ENCODE measurements at regions not wholly inside any gene's neighbourhood (a gene's known extent, or its start where the extent isn't known, plus 50 kb on each side); places are given as distances from the start of the nearest gene placed in this dataset.

- no peaks in the 10 kb centered on the region for H3K9me3 ChIP-seq (ENCODE audit: control insufficient read depth in 2 of 2, insufficient read depth in 1 of 2, low read length in 1 of 2)
- no peaks in the 10 kb centered on the region for H3K4me1 ChIP-seq (ENCODE audit: control insufficient read depth in 2 of 2, insufficient read depth in 2 of 2, low read length in 2 of 2)
- no peaks in the 10 kb centered on the region for H3K27me3 ChIP-seq (ENCODE audit: control insufficient read depth in 2 of 2, insufficient read depth in 1 of 2, low read length in 1 of 2)
- DNase-seq (ENCODE audit: low read depth in 6 of 9, low spot score in 9 of 9), result peak in 3 of 9 donors; percentile 1 to 34 (median 4)
- H3K4me3 ChIP-seq (ENCODE audit: low read length in 2 of 2), result no peak overlapping the region
- H3K36me3 ChIP-seq (ENCODE audit: control insufficient read depth in 2 of 2, insufficient read depth in 2 of 2, low read length in 1 of 2), result no peaks in the 10 kb centered on the region
- H3K27ac ChIP-seq (ENCODE audit: low read depth in 1 of 2, low read length in 1 of 2), result no peak overlapping the region
- WGBS, result 11% methylated on average over 7 of the region's 7 CpGs
Measured at GRCh38 chr18:1585881-1586488, 681.3 kb downstream of the ADCYAP1 start.

GRCh38 chr18:1593091-1593490 is 688.4 kb downstream of the ADCYAP1 start:
- no peaks in the 10 kb centered on the region for H3K4me1 ChIP-seq (ENCODE audit: control insufficient read depth in 2 of 2, insufficient read depth in 2 of 2, low read length in 2 of 2)

DNA sequence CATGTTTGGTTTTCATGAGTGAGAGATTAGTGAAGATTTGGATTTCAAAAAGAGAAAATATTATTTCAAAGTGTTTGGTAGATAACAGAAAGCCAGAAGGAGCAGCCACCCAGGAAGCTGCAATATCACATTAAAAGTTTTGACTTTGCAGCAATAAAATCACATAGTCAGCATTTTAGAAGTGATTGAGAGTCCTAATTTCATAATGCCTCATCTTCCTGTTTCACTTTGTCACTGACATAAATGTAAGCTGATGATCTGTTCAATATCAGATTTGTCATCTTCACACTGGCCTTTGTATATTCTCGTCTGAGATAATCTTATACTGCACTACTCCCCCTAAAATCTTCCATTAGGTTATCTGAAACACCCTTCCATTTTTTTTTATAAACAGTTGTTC is 690.5 kb downstream of the ADCYAP1 start:
- H3K27me3 ChIP-seq (ENCODE audit: control insufficient read depth in 2 of 2, insufficient read depth in 1 of 2, low read length in 1 of 2), result no peaks in the 10 kb centered on the region
- H3K27ac ChIP-seq (ENCODE audit: low read depth in 1 of 2, low read length in 1 of 2), result no peak overlapping the region
- no peaks in the 10 kb centered on the region for H3K4me1 ChIP-seq (ENCODE audit: control insufficient read depth in 2 of 2, insufficient read depth in 2 of 2, low read length in 2 of 2)
- H3K36me3 ChIP-seq (ENCODE audit: control insufficient read depth in 2 of 2, insufficient read depth in 2 of 2, low read length in 1 of 2), result no peaks in the 10 kb centered on the region
- WGBS, result 46% methylated on average over 1 of the region's 1 CpG
- no peak for DNase-seq (ENCODE audit: low read depth in 6 of 9, low spot score in 9 of 9)
- H3K9me3 ChIP-seq (ENCODE audit: control insufficient read depth in 2 of 2, insufficient read depth in 1 of 2, low read length in 1 of 2), result no peaks in the 10 kb centered on the region
- no peak overlapping the region for H3K4me3 ChIP-seq (ENCODE audit: low read length in 2 of 2)

More at GRCh38 chr18:1593091-1593490, 688.4 kb downstream of the ADCYAP1 start:
- Histone ChIP-seq H3K27ac (ENCODE audit: low read depth in 1 of 2, low read length in 1 of 2) (no peak overlapping the region), H3K27me3 (ENCODE audit: control insufficient read depth in 2 of 2, insufficient read depth in 1 of 2, low read length in 1 of 2) (no peaks in the 10 kb centered on the region), H3K36me3 (ENCODE audit: control insufficient read depth in 2 of 2, insufficient read depth in 2 of 2, low read length in 1 of 2) (no peaks in the 10 kb centered on the region), H3K9me3 (ENCODE audit: control insufficient read depth in 2 of 2, insufficient read depth in 1 of 2, low read length in 1 of 2) (no peaks in the 10 kb centered on the region), H3K4me3 (ENCODE audit: low read length in 2 of 2) (no peak overlapping the region)
- 90% methylated on average over 3 of the region's 3 CpGs for WGBS
- no peak for DNase-seq (ENCODE audit: low read depth in 6 of 9, low spot score in 9 of 9)

DNA sequence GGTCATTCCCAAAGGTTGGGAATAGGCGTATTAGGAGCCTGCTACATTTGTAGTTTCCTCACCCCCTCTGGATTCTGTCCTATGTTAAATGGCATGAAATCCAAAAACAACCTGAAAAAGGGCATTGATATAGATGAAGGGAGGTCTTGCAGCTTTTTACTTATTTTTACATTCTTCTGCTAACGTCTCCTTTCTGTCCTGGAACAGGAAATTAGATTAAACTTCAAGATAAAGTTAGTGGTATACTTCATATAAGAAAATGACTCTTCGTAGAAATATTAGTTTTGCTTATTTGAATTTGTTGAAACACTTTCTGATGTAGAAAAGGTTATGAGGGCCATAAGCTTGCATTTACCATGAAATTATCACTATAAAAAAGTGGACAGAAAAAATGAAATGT is 694.5 kb downstream of the ADCYAP1 start:
- H3K4me1 ChIP-seq (ENCODE audit: control insufficient read depth in 2 of 2, insufficient read depth in 2 of 2, low read length in 2 of 2), result no peaks in the 10 kb centered on the region
- no peaks in the 10 kb centered on the region for H3K36me3 ChIP-seq (ENCODE audit: control insufficient read depth in 2 of 2, insufficient read depth in 2 of 2, low read length in 1 of 2)
- no peaks in the 10 kb centered on the region for H3K9me3 ChIP-seq (ENCODE audit: control insufficient read depth in 2 of 2, insufficient read depth in 1 of 2, low read length in 1 of 2)
- H3K27me3 ChIP-seq (ENCODE audit: control insufficient read depth in 2 of 2, insufficient read depth in 1 of 2, low read length in 1 of 2), result no peaks in the 10 kb centered on the region
- WGBS, result 27% methylated on average over 3 of the region's 3 CpGs
- no peak overlapping the region for H3K27ac ChIP-seq (ENCODE audit: low read depth in 1 of 2, low read length in 1 of 2)
- no peak for DNase-seq (ENCODE audit: low read depth in 6 of 9, low spot score in 9 of 9)
- no peak overlapping the region for H3K4me3 ChIP-seq (ENCODE audit: low read length in 2 of 2)

DNA sequence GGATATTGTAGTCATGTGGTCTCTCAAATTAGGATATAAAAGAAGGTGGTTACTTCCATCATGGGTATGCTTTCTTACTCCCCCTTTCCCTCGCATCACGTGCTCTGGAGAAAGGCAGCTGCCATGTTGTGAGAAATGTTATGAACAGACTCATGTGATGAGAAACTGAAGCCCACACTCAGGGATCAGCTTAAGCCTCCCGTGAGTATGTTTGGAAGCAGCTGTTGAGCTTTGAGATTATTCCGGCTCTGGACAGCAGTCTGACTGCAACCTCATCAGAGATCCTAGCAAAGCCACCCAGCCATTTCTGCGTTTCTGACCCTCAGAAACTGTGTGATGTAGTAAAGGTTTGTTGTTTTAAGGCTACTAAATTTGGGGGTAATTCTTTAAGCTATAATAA is 700.1 kb downstream of the ADCYAP1 start:
- Histone ChIP-seq H3K27me3 (ENCODE audit: control insufficient read depth in 2 of 2, insufficient read depth in 1 of 2, low read length in 1 of 2) (no peaks in the 10 kb centered on the region), H3K4me3 (ENCODE audit: low read length in 2 of 2) (no peak overlapping the region), H3K4me1 (ENCODE audit: control insufficient read depth in 2 of 2, insufficient read depth in 2 of 2, low read length in 2 of 2) (no peaks in the 10 kb centered on the region), H3K36me3 (ENCODE audit: control insufficient read depth in 2 of 2, insufficient read depth in 2 of 2, low read length in 1 of 2) (no peaks in the 10 kb centered on the region), H3K27ac (ENCODE audit: low read depth in 1 of 2, low read length in 1 of 2) (no peak overlapping the region), H3K9me3 (ENCODE audit: control insufficient read depth in 2 of 2, insufficient read depth in 1 of 2, low read length in 1 of 2) (no peaks in the 10 kb centered on the region)
- no peak for DNase-seq (ENCODE audit: low read depth in 6 of 9, low spot score in 9 of 9)
- 94% methylated on average over 5 of the region's 5 CpGs for WGBS

DNA sequence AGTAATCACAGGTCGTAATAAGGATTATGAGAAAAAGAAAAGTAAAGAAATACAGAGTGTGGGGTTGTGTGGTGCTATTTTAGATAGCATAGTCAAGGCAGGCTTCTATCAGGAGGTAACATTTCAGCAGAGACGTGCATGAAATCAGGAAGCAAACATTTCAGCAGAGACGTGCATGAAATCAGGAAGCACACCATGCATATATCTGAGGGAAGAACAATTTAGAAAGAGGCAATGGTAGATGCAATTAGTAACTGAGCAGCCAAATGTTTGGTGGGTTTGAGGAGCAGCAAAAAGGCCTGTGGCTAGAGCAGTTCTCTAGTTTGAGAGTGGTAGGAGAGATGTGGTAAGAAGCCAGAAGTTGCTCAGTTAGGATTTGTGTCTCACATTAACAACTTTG is 713.7 kb downstream of the ADCYAP1 start:
- H3K27me3 ChIP-seq (ENCODE audit: control insufficient read depth in 2 of 2, insufficient read depth in 1 of 2, low read length in 1 of 2), result no peaks in the 10 kb centered on the region
- 51% methylated on average over 3 of the region's 3 CpGs for WGBS
- no peak overlapping the region for H3K4me3 ChIP-seq (ENCODE audit: low read length in 2 of 2)
- H3K9me3 ChIP-seq (ENCODE audit: control insufficient read depth in 2 of 2, insufficient read depth in 1 of 2, low read length in 1 of 2), result no peaks in the 10 kb centered on the region
- no peaks in the 10 kb centered on the region for H3K4me1 ChIP-seq (ENCODE audit: control insufficient read depth in 2 of 2, insufficient read depth in 2 of 2, low read length in 2 of 2)
- no peak for DNase-seq (ENCODE audit: low read depth in 6 of 9, low spot score in 9 of 9)
- H3K27ac ChIP-seq (ENCODE audit: low read depth in 1 of 2, low read length in 1 of 2), result no peak overlapping the region
- no peaks in the 10 kb centered on the region for H3K36me3 ChIP-seq (ENCODE audit: control insufficient read depth in 2 of 2, insufficient read depth in 2 of 2, low read length in 1 of 2)

GRCh38 chr18:1619507-1619906 is 714.8 kb downstream of the ADCYAP1 start:
- no peak for DNase-seq (ENCODE audit: low read depth in 6 of 9, low spot score in 9 of 9)
- Histone ChIP-seq H3K4me3 (ENCODE audit: low read length in 2 of 2) (no peak overlapping the region), H3K4me1 (ENCODE audit: control insufficient read depth in 2 of 2, insufficient read depth in 2 of 2, low read length in 2 of 2) (no peaks in the 10 kb centered on the region), H3K9me3 (ENCODE audit: control insufficient read depth in 2 of 2, insufficient read depth in 1 of 2, low read length in 1 of 2) (no peaks in the 10 kb centered on the region), H3K27me3 (ENCODE audit: control insufficient read depth in 2 of 2, insufficient read depth in 1 of 2, low read length in 1 of 2) (no peaks in the 10 kb centered on the region), H3K36me3 (ENCODE audit: control insufficient read depth in 2 of 2, insufficient read depth in 2 of 2, low read length in 1 of 2) (no peaks in the 10 kb centered on the region), H3K27ac (ENCODE audit: low read depth in 1 of 2, low read length in 1 of 2) (no peak overlapping the region)
- 88% methylated on average over 5 of the region's 5 CpGs for WGBS

DNA sequence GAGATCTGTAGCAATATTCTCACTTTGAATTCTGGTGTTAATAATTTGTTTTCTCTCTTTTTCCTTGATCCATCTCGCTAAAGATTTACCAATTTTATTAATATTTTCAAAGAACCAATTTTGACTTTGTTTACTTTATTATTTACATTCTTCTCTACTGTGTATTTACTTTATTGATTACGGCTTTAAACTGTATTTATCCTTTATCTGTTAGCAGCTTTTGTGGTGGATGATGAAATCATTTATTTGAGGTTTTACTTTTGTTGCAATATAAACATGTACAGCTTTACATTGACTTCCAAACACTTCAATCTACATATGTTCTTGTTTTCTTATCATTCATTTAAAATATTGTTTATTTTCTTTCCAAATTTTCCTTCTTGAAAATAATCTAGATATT is 719.9 kb downstream of the ADCYAP1 start:
- DNase-seq (ENCODE audit: low read depth in 6 of 9, low spot score in 9 of 9), result no peak
- 90% methylated on average over 2 of the region's 2 CpGs for WGBS
- H3K36me3 ChIP-seq (ENCODE audit: control insufficient read depth in 2 of 2, insufficient read depth in 2 of 2, low read length in 1 of 2), result no peaks in the 10 kb centered on the region

DNA sequence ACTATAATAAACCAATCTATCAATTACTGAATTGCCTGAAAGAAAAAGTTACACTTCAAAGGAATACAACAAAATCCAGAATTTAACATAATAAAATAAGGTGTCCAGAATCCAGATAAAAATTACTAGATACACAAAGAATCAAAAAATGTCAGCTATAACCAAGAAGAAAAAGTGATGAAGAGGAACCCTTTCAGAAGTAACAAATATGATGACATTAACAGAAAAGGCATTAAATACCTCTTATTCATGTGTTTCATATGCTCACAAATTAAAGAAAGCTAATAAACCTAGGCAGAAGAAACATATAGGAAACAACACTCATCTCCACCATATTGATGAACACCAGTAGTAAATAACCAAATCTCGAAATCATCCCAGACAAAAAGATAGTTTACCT is 722.8 kb downstream of the ADCYAP1 start:
- no peaks in the 10 kb centered on the region for H3K4me1 ChIP-seq (ENCODE audit: control insufficient read depth in 2 of 2, insufficient read depth in 2 of 2, low read length in 2 of 2)
- H3K27me3 ChIP-seq (ENCODE audit: control insufficient read depth in 2 of 2, insufficient read depth in 1 of 2, low read length in 1 of 2), result no peaks in the 10 kb centered on the region
- no peak for DNase-seq (ENCODE audit: low read depth in 6 of 9, low spot score in 9 of 9)
- H3K9me3 ChIP-seq (ENCODE audit: control insufficient read depth in 2 of 2, insufficient read depth in 1 of 2, low read length in 1 of 2), result no peaks in the 10 kb centered on the region
- no peak overlapping the region for H3K4me3 ChIP-seq (ENCODE audit: low read length in 2 of 2)
- 76% methylated on average over 1 of the region's 1 CpG for WGBS
- no peaks in the 10 kb centered on the region for H3K36me3 ChIP-seq (ENCODE audit: control insufficient read depth in 2 of 2, insufficient read depth in 2 of 2, low read length in 1 of 2)
- no peak overlapping the region for H3K27ac ChIP-seq (ENCODE audit: low read depth in 1 of 2, low read length in 1 of 2)

More for the DNA sequence above, 719.9 kb downstream of the ADCYAP1 start:
- Histone ChIP-seq H3K27ac (ENCODE audit: low read depth in 1 of 2, low read length in 1 of 2) (no peak overlapping the region), H3K27me3 (ENCODE audit: control insufficient read depth in 2 of 2, insufficient read depth in 1 of 2, low read length in 1 of 2) (no peaks in the 10 kb centered on the region), H3K4me3 (ENCODE audit: low read length in 2 of 2) (no peak overlapping the region), H3K4me1 (ENCODE audit: control insufficient read depth in 2 of 2, insufficient read depth in 2 of 2, low read length in 2 of 2) (no peaks in the 10 kb centered on the region), H3K9me3 (ENCODE audit: control insufficient read depth in 2 of 2, insufficient read depth in 1 of 2, low read length in 1 of 2) (no peaks in the 10 kb centered on the region)

DNA sequence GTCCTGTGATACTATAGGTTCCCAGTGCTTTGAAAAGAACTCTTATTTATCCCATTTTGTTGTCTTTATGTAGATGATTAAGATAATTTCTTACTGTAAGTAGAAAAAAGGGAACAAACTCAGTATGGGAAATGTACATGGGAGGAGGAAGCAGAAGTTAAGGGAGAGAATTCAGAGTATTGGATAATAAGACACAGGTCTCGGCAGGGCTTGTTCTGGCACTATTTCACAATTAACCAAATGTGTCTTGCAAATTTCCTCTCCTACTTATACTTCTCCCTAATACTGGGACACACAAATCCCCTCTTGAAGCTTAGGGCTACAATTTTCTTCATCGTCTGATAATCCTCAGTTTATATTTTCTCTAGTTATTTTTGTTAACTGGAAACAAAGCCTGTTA is 744.0 kb downstream of the ADCYAP1 start:
- DNase-seq (ENCODE audit: low read depth in 6 of 9, low spot score in 9 of 9), result no peak
- no peak overlapping the region for H3K27ac ChIP-seq (ENCODE audit: low read depth in 1 of 2, low read length in 1 of 2)
- H3K4me1 ChIP-seq (ENCODE audit: control insufficient read depth in 2 of 2, insufficient read depth in 2 of 2, low read length in 2 of 2), result no peaks in the 10 kb centered on the region
- H3K4me3 ChIP-seq (ENCODE audit: low read length in 2 of 2), result no peak overlapping the region
- H3K36me3 ChIP-seq (ENCODE audit: control insufficient read depth in 2 of 2, insufficient read depth in 2 of 2, low read length in 1 of 2), result no peaks in the 10 kb centered on the region
- no peaks in the 10 kb centered on the region for H3K9me3 ChIP-seq (ENCODE audit: control insufficient read depth in 2 of 2, insufficient read depth in 1 of 2, low read length in 1 of 2)
- no peaks in the 10 kb centered on the region for H3K27me3 ChIP-seq (ENCODE audit: control insufficient read depth in 2 of 2, insufficient read depth in 1 of 2, low read length in 1 of 2)
- WGBS, result 23% methylated on average over 2 of the region's 2 CpGs
